ENCODE measurements at regions not wholly inside any gene's neighbourhood (a gene's known extent, or its start where the extent isn't known, plus 50 kb on each side); places are given as distances from the start of the nearest gene placed in this dataset.

DNA sequence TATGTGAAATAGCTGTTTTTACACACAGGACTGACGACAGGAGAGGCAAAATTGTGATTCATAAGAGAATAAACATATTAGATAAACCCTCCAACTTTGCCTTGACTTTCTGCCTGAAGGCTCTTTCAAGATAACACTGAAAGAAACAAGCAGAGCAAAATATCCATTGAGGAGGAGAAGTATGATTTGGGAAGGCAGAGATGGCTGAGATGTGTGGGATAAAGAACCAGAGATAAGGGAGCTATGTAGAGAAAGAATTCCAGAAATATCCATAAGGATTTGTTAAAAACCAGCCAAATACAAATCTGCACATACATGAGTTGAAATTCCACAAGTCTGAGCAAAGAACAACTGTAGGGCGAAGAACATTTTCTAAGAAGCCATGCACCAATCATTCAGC lies 1064.7 kb downstream of the PLA2G4A start:
- H3K4me3 Mint-ChIP-seq = no peak overlapping the region
- no peaks in the 10 kb centered on the region for H3K4me1 Mint-ChIP-seq (ENCODE audit: low read depth)
- no peak for TF ChIP-seq CTCF (IDR thresholded peaks at IDR 0.05)
- ATAC-seq (ENCODE audit: poor library complexity) (no peak), DNase-seq (no peak)
- CTCF ChIA-PET = no interaction called here
- no peak overlapping the region for H3K4me3 ChIP-seq (ENCODE audit: low read length)
- H3K27ac Mint-ChIP-seq = no peak overlapping the region
- H3K4me1 ChIP-seq (ENCODE audit: insufficient read depth, low read length) = no peaks in the 10 kb centered on the region
- no peaks in the 10 kb centered on the region for H3K36me3 Mint-ChIP-seq (ENCODE audit: low read depth)
- POLR2A ChIA-PET = no interaction called here
- H3K9me3 Mint-ChIP-seq = peaks cover 5% of the 10 kb centered on the region
- H3K27ac ChIP-seq (ENCODE audit: low read depth in 1 of 2, low read length in 2 of 2) = no peak overlapping the region
- no peaks in the 10 kb centered on the region for H3K27me3 Mint-ChIP-seq
- intact Hi-C loops (cut with DNase I, micrococcal nuclease) = no loop called here
- H3K27me3 ChIP-seq (ENCODE audit: control insufficient read depth in 1 of 2, insufficient read depth in 2 of 2, low read length in 2 of 2) = no peaks in the 10 kb centered on the region
- H3K36me3 ChIP-seq (ENCODE audit: insufficient read depth, low read length) = no peaks in the 10 kb centered on the region
- no peaks in the 10 kb centered on the region for H3K9me3 ChIP-seq (ENCODE audit: control insufficient read depth in 1 of 2, insufficient read depth in 1 of 2, low read length in 2 of 2)

- DNase-seq (no peak), ATAC-seq (ENCODE audit: poor library complexity) (no peak)
- H3K27ac Mint-ChIP-seq = no peak overlapping the region
- ChIA-PET POLR2A (no interaction called here), CTCF (no interaction called here)
- no peaks in the 10 kb centered on the region for H3K36me3 ChIP-seq (ENCODE audit: insufficient read depth, low read length)
- no peaks in the 10 kb centered on the region for H3K4me1 ChIP-seq (ENCODE audit: insufficient read depth, low read length)
- no peaks in the 10 kb centered on the region for H3K9me3 ChIP-seq (ENCODE audit: control insufficient read depth in 1 of 2, insufficient read depth in 1 of 2, low read length in 2 of 2)
- H3K36me3 Mint-ChIP-seq (ENCODE audit: low read depth) = no peaks in the 10 kb centered on the region
- intact Hi-C loops (cut with DNase I, micrococcal nuclease) = no loop called here
- no peaks in the 10 kb centered on the region for H3K27me3 ChIP-seq (ENCODE audit: control insufficient read depth in 1 of 2, insufficient read depth in 2 of 2, low read length in 2 of 2)
- TF ChIP-seq CTCF (IDR thresholded peaks at IDR 0.05) = no peak
- H3K9me3 Mint-ChIP-seq = peaks cover 5% of the 10 kb centered on the region
- H3K27me3 Mint-ChIP-seq = no peaks in the 10 kb centered on the region
- H3K4me1 Mint-ChIP-seq (ENCODE audit: low read depth) = no peaks in the 10 kb centered on the region
- H3K27ac ChIP-seq (ENCODE audit: low read depth in 1 of 2, low read length in 2 of 2) = no peak overlapping the region
- no peak overlapping the region for H3K4me3 Mint-ChIP-seq
- no peak overlapping the region for H3K4me3 ChIP-seq (ENCODE audit: low read length)
Measured at GRCh38 chr1:187894349-187894748, 1065.6 kb downstream of the PLA2G4A start.

GRCh38 chr1:187903223-187903622 lies 1074.5 kb downstream of the PLA2G4A start:
- Histone ChIP-seq H3K4me3 (ENCODE audit: low read length) (no peak overlapping the region), H3K9me3 (ENCODE audit: control insufficient read depth in 1 of 2, insufficient read depth in 1 of 2, low read length in 2 of 2) (no peaks in the 10 kb centered on the region), H3K27me3 (ENCODE audit: control insufficient read depth in 1 of 2, insufficient read depth in 2 of 2, low read length in 2 of 2) (no peaks in the 10 kb centered on the region), H3K4me1 (ENCODE audit: insufficient read depth, low read length) (no peaks in the 10 kb centered on the region), H3K27ac (ENCODE audit: low read depth in 1 of 2, low read length in 2 of 2) (no peak overlapping the region), H3K36me3 (ENCODE audit: insufficient read depth, low read length) (no peaks in the 10 kb centered on the region)
- Mint-ChIP-seq H3K9me3 (no peaks in the 10 kb centered on the region), H3K27ac (no peak overlapping the region), H3K36me3 (ENCODE audit: low read depth) (no peaks in the 10 kb centered on the region), H3K4me1 (ENCODE audit: low read depth) (no peaks in the 10 kb centered on the region), H3K4me3 (no peak overlapping the region), H3K27me3 (no peaks in the 10 kb centered on the region)
- POLR2A ChIA-PET = no interaction called here
- no peak for DNase-seq
- intact Hi-C loops (cut with DNase I, micrococcal nuclease) = no loop called here
- ATAC-seq (ENCODE audit: poor library complexity) = no peak
- CTCF ChIA-PET = no interaction called here
- TF ChIP-seq CTCF (IDR thresholded peaks at IDR 0.05) = no peak
